Stimulated activated CD4-positive, alpha-beta T cell treated with anti-CD3 and anti-CD28 coated beads, Interleukin-4, amount 100 ng/mL, for 1 hour (primary cell): ENCODE measurements at regions not wholly inside any gene's neighbourhood (a gene's known extent, or its start where the extent isn't known, plus 50 kb on each side); places are given as distances from the start of the nearest gene placed in this dataset.

Experiments used
- DNase-seq: peaks from one replicate; pipeline ENCODE4 v3.0.0-alpha.2; 2020

- no peak for DNase-seq
These were observed 823.1 kb downstream of the DIAPH3 start for GRCh38 chr13:59340581-59340980.

GRCh38 chr13:59342400-59342799 lies 821.3 kb downstream of the DIAPH3 start:
- DNase-seq, result no peak

GRCh38 chr13:59343132-59343531 lies 820.6 kb downstream of the DIAPH3 start:
- DNase-seq, result no peak

- DNase-seq, result no peak
These were observed 819.5 kb downstream of the DIAPH3 start for GRCh38 chr13:59343993-59344822.

GRCh38 chr13:59345311-59345710 lies 818.4 kb downstream of the DIAPH3 start:
- DNase-seq, result no peak

GRCh38 chr13:59346999-59347723 lies 816.6 kb downstream of the DIAPH3 start:
- no peak for DNase-seq

- DNase-seq, result no peak
These were observed 815.1 kb downstream of the DIAPH3 start for GRCh38 chr13:59348617-59349016.

- no peak for DNase-seq
These were observed 811.1 kb downstream of the DIAPH3 start for GRCh38 chr13:59352600-59352999.

GRCh38 chr13:59354665-59355369 lies 808.9 kb downstream of the DIAPH3 start:
- DNase-seq, result no peak

GRCh38 chr13:59356607-59357006 lies 807.1 kb downstream of the DIAPH3 start:
- no peak for DNase-seq

GRCh38 chr13:59358014-59358413 lies 805.7 kb downstream of the DIAPH3 start:
- DNase-seq, result no peak

- DNase-seq, result no peak
These were observed 803.6 kb downstream of the DIAPH3 start for GRCh38 chr13:59360108-59360507.

GRCh38 chr13:59360916-59361315 lies 802.8 kb downstream of the DIAPH3 start:
- no peak for DNase-seq

GRCh38 chr13:59363313-59363712 lies 800.4 kb downstream of the DIAPH3 start:
- no peak for DNase-seq

GRCh38 chr13:59363947-59364346 lies 799.8 kb downstream of the DIAPH3 start:
- DNase-seq, result no peak

GRCh38 chr13:59364641-59365085 lies 799.1 kb downstream of the DIAPH3 start:
- no peak for DNase-seq

GRCh38 chr13:59367467-59367866 lies 796.3 kb downstream of the DIAPH3 start:
- DNase-seq, result no peak

GRCh38 chr13:59367904-59368303 lies 795.8 kb downstream of the DIAPH3 start:
- no peak for DNase-seq

- no peak for DNase-seq
These were observed 795.0 kb downstream of the DIAPH3 start for GRCh38 chr13:59368693-59369092.

GRCh38 chr13:59371229-59371628 lies 792.5 kb downstream of the DIAPH3 start:
- DNase-seq, result no peak

- DNase-seq, result no peak
These were observed 790.4 kb downstream of the DIAPH3 start for GRCh38 chr13:59373341-59373740.

- no peak for DNase-seq
These were observed 789.0 kb downstream of the DIAPH3 start for GRCh38 chr13:59374691-59375090.

GRCh38 chr13:59384154-59384553 lies 779.6 kb downstream of the DIAPH3 start:
- DNase-seq, result no peak

- peak; percentile 4 for DNase-seq
These were observed 772.0 kb downstream of the DIAPH3 start for GRCh38 chr13:59391696-59392095.
